ENCODE measurements at regions not wholly inside any gene's neighbourhood (a gene's known extent, or its start where the extent isn't known, plus 50 kb on each side); places are given as distances from the start of the nearest gene placed in this dataset.

DNA sequence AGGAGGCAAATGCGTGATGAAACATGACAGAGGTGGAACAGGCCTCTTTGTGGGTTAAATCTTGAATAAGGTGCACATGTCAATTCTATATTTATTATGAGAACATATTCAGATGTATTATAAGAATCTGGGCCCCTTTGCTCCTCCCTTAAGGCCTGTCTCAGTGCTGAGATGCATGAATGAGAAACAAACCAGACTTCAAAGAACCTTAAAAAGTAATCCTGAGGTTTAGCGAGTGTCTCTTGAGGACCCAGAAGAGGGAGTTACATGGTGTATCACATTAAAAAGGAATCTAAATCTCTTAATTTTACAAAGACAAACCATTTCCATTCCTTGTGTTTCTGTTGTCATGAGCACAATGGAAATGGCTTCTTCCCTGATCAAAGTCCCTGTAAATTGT lies 170.9 kb upstream of the TBC1D5 start:
- TF ChIP-seq POLR2AphosphoS5 (IDR thresholded peaks at IDR 0.05; ENCODE audit: low read depth, low read length), result no peak
- no peak for TF ChIP-seq POLR2A (IDR thresholded peaks at IDR 0.05; ENCODE audit: low read depth, low read length)
- TF ChIP-seq TAF1 (IDR thresholded peaks at IDR 0.05; ENCODE audit: borderline replicate concordance, low read depth, low read length), result no peak

Data from GM12892 (cell line).